ENCODE measurements at regions not wholly inside any gene's neighbourhood (a gene's known extent, or its start where the extent isn't known, plus 50 kb on each side); places are given as distances from the start of the nearest gene placed in this dataset.

DNA sequence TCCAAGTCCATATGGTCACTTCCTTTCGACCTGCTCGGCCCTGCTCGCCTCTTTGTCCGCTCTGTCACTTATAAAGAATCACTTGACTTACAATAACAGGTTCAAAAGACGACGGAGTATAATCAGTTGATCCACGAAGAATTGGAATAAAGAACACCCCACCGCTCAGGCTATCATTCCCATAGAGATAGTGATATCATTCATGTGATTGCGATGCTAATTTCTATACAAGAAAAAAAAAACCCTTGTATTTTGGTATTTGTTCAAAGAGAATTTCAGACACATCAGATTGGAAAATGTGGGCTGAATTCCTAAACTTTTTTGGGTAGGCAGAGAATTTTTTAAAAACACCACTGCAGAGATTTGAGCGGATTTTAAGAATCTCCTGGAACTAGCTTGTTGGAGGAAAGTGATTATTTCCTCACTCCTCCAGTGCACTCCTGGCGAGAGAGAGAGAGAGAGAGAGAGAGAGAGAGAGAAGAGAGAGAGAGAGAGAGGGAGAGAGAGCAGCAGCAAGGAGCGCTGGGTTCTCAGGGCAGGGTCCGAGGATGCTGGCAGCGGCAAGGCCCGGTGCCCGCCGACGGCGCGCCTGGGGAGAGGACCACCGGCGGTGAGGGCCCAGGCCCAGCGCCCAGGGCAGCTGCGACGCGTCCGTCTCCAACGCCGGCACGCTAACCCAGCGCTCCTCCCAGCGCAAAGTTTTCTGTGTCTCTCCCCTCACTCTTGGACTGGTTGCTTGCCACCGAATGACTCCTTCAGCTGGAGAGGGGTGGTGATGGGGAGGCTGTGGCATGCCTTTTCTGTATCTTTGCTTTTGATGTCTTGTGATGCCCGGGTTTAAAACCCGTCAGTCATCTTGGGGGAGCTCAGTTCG is 149.0 kb upstream of the ZNF536 start:
- DNase-seq: no peak

GRCh38 chr19:30223866-30224688 is 148.1 kb upstream of the ZNF536 start:
- DNase-seq: no peak

DNA sequence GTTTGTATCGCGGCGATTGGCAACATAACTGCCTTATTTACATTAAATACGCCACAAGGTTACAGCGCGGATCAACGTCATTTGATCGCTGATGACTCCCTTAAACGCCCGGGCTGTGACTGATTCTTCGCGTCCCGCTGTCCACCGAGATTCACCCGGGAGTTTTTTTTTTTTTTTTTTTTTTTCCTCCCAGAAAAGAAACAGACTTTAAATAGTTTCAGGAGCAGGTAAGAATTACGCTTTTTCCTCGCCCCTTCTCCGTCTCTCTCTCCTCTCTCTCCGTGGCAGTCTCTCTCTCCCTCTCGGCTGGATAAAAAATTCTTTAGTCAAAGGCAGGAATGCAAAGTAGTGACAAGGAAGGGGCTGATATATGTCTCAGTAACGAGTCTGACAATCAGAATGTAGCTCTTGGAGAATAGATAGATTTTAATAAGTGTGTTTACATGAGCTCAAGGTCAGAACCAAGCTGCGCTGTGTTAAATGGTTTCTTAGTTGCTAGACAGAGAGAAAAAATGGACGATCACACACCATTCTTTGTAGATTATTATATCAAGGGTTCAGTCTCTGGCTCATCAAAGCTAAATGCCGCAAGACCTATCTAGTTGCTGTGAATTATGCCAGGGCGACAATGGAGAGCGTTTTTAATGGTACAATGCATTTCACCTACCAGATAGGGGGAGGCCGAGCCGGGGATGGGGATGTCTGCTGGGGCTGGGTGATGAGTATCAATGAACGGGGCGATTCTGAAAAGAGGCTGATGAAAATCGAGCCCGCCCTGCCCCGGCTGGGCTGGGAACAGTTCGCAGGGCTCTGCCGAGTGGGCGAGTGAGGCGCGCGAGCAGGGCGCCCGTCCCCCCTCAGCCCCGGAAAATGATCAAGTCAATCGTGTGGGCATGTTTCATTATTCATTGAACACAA is 147.2 kb upstream of the ZNF536 start:
- no peak for DNase-seq

DNA sequence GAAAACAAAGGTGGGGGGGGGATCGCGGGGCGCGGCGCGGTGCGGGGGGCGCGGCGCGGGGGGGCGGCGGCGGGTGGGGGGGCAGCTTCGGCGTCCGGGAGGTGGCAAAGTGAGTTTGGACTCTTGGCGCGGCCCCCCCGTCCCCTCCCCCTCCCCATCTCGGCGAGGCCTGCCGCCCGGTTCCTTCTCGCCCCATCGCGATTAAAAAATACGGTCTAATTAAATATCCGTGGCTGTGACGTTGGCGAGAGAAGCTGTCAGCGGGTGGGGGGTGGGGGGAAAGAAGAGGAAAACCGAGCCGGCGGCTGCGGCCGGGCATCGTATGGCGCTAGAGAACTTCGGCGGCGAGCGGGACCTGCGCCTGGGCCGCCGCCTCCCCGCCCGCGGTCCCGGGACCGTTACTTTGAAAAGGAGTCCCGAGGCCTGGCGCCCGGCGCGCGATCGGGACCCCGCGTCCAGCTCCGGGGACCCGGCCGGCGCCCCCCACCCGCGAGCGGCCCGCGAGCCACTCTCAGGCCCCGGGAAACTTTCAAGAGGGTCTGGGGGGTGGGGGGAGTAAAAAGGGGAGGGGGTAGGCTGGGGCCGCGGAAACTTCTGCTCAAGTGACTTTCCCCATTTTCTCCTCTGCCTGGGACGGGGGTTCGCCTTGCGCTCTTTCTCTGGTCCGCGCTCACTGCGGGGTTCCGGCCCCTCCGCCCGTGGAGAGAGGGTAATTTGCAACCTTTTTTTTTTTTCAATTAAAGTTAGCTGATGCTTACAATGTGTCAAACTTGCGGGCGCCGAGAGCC is 146.3 kb upstream of the ZNF536 start:
- DNase-seq: no peak

DNA sequence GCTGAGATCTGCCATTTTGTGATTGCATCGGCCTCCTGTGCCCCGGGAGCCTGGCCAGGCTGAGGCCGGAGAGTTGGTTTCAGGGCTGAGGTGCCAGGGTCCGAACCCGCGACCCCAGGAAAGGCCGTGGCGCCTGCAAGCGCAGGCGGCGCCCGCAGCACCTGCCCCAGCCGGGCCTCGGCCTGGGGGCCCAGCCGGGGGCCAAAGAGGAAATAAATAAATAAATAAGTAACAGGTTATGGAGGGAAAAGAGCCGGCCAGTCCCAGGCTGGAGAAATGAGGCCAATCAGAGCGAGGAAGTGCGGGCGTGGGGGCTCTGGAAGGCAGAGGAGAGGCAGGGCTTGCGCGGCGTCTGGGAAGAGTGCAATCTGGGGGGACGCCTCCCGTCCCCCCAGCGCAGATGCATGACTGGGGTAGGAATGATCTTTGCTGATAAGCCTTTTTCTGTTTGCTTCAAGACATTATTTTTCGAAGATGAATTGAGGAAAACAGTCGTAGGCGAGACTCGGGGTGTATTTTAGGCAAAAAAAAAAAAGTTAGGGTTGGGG is 145.6 kb upstream of the ZNF536 start:
- DNase-seq: no peak

GRCh38 chr19:30227012-30227621 is 145.1 kb upstream of the ZNF536 start:
- DNase-seq: no peak

DNA sequence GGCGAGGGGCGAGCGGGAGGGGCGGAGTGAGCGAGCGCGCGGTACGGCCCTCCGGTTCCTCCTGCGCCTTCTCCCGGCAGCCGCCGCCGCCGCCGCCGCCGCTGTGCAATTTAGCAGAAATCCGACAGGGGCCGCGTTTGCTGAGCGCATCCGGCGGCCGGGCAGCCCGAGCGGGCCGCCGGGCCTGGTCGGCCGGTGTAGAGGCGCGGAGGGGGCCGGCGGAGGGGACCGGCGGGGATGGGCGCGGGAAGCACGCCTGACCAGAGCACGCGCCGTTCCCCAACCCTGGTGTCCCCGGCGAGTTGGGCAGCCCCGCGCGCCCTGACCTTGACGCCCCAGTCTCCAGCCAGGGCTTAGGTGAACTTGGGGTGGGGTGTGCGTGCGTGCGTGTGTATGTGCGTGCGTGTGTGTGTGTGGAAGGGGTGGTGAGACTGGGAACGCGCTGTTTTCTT is 144.5 kb upstream of the ZNF536 start:
- no peak for DNase-seq

DNA sequence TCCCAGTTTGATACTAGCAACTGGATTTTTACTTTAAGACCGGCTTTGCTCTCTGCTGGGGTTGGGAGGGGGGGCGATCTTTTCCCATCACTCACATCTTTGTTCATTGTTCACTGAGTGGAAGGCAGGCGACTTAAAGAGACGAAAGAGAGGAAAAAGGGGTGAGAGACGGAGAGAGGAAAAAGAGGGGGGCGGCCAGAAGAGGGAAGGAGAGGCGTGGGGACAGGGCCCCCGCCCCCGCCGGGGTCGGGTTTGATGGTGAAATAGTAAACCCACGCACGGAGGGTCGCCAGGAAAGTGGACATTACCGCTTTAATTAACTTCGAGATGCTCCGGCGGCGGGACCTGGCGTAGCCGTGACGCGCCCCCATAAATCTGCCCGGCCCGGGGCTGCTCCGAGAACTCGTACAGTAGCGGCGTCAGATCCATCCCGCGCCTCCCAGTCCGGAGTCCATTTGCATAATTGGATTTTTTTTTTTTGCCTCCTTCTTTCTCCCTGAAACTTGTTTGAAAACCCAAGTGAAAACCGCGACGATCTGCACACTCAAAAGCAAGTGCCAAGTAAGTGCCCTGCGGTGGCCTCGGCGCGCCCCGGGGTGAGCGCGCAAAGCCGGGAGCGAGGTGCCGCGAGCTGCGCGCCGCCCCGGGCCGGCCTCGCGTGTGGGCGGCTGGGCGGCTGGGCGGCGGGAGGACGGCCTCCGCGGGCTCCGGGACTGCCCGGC is 143.9 kb upstream of the ZNF536 start:
- DNase-seq: no peak

GRCh38 chr19:30228835-30229524 is 143.2 kb upstream of the ZNF536 start:
- DNase-seq: no peak

DNA sequence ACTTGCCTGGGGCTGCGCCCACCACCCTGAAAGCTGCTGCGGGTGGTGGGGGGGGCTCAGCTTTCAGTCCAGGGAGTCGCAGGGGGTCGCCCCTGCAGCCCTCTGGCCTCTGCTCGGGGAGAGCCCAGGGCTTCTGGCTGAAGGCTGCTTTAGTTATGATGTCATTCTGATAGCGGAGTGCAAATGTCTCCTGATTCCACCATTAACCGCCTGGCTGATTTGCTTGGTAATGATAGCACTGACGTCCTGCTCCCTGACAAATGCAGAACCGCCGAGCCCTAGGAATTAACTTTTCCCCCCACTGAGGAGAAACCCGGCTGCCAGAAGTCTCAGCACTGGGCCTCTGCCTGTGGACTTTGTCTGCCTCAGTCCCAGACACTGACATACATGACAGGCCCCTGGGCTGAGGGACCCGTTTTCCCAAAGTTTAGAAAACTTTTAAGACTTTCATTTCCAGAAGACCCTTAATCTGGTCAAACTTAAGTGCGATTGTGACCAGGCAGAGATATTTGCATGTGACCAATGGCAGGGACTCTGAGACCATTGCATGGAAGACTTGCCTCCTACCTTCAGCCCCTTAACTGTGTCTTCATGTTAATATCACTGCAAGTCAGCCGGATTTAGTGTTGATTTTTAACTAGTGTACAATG is 142.5 kb upstream of the ZNF536 start:
- DNase-seq: no peak

GRCh38 chr19:30231408-30232318 is 140.5 kb upstream of the ZNF536 start:
- DNase-seq: no peak

GRCh38 chr19:30233375-30233774 is 138.8 kb upstream of the ZNF536 start:
- DNase-seq: no peak

- DNase-seq: no peak
These were observed 136.2 kb upstream of the ZNF536 start for GRCh38 chr19:30235946-30236345.

- no peak for DNase-seq
These were observed 135.6 kb upstream of the ZNF536 start for GRCh38 chr19:30236587-30236986.

DNA sequence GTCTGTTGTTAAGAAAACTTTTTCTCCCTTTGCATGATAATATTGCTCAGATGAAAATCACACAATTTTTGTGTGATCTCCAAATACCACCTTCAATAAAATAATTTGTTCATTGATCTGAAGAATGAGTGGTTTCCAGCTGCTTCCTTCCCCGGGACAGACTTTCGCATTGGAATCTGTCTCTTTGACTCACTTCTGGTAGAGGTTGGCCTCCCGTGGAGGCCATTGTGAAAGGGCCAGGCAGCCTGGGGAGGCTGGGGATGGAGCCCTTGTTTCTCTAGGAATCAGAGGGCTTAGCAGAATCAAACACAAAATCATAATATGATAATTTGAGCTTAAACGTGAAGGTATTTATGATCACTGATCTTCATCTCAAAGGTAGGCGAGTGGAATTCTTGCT is 135.0 kb upstream of the ZNF536 start:
- no peak for DNase-seq

GRCh38 chr19:30240904-30241695 is 131.1 kb upstream of the ZNF536 start:
- no peak for DNase-seq

GRCh38 chr19:30244533-30244932 is 127.7 kb upstream of the ZNF536 start:
- no peak for DNase-seq

Data from NK-92 treated with Interleukin-12 subunit alpha and Interleukin-12 subunit beta, amount 100 ng/mL, for 24 hours (cell line).